ENCODE measurements at regions not wholly inside any gene's neighbourhood (a gene's known extent, or its start where the extent isn't known, plus 50 kb on each side); places are given as distances from the start of the nearest gene placed in this dataset.

GRCh38 chr9:1369297-1369696 is 319.1 kb downstream of the DMRT2 start:
- TF ChIP-seq, protein P1, sequence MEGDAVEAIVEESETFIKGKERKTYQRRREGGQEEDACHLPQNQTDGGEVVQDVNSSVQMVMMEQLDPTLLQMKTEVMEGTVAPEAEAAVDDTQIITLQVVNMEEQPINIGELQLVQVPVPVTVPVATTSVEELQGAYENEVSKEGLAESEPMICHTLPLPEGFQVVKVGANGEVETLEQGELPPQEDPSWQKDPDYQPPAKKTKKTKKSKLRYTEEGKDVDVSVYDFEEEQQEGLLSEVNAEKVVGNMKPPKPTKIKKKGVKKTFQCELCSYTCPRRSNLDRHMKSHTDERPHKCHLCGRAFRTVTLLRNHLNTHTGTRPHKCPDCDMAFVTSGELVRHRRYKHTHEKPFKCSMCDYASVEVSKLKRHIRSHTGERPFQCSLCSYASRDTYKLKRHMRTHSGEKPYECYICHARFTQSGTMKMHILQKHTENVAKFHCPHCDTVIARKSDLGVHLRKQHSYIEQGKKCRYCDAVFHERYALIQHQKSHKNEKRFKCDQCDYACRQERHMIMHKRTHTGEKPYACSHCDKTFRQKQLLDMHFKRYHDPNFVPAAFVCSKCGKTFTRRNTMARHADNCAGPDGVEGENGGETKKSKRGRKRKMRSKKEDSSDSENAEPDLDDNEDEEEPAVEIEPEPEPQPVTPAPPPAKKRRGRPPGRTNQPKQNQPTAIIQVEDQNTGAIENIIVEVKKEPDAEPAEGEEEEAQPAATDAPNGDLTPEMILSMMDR (IDR thresholded peaks at IDR 0.05) = no peak
- TF ChIP-seq POLR2A (IDR thresholded peaks at IDR 0.05) = no peak
